ENCODE measurements at regions not wholly inside any gene's neighbourhood (a gene's known extent, or its start where the extent isn't known, plus 50 kb on each side); places are given as distances from the start of the nearest gene placed in this dataset.

- TF ChIP-seq POLR2A (IDR thresholded peaks at IDR 0.05; ENCODE audit: extremely low read depth, insufficient read length) (no peak), MAX (IDR thresholded peaks at IDR 0.05; ENCODE audit: low read depth, low read length) (no peak)
- TF ChIP-seq, protein P1, sequence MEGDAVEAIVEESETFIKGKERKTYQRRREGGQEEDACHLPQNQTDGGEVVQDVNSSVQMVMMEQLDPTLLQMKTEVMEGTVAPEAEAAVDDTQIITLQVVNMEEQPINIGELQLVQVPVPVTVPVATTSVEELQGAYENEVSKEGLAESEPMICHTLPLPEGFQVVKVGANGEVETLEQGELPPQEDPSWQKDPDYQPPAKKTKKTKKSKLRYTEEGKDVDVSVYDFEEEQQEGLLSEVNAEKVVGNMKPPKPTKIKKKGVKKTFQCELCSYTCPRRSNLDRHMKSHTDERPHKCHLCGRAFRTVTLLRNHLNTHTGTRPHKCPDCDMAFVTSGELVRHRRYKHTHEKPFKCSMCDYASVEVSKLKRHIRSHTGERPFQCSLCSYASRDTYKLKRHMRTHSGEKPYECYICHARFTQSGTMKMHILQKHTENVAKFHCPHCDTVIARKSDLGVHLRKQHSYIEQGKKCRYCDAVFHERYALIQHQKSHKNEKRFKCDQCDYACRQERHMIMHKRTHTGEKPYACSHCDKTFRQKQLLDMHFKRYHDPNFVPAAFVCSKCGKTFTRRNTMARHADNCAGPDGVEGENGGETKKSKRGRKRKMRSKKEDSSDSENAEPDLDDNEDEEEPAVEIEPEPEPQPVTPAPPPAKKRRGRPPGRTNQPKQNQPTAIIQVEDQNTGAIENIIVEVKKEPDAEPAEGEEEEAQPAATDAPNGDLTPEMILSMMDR (IDR thresholded peaks at IDR 0.05; ENCODE audit: low read depth, low read length): no peak
Observed at GRCh38 chr4:74659576-74660411, 134.5 kb downstream of the BTC start.
